ENCODE measurements at regions not wholly inside any gene's neighbourhood (a gene's known extent, or its start where the extent isn't known, plus 50 kb on each side); places are given as distances from the start of the nearest gene placed in this dataset.

DNA sequence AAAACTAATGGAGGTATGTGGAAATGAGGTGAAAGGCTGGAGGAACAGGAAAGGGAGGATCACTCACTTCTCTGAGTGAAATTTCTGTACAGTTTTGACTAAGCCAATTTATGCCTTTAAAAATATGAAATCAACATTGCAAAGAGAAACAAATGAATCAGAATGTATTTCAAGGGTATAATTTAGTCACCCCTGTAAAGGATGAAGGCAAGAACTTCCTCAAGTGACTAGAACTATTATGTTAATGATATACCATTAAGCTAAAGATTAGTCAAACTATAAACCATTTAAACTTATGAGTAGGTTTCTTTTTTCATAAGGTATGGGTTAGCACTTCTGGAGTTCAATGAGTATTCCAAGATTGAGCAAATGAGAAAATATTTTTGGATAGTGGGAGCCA, 184.5 kb upstream of the CHORDC1 start:
- TF ChIP-seq, protein P1, sequence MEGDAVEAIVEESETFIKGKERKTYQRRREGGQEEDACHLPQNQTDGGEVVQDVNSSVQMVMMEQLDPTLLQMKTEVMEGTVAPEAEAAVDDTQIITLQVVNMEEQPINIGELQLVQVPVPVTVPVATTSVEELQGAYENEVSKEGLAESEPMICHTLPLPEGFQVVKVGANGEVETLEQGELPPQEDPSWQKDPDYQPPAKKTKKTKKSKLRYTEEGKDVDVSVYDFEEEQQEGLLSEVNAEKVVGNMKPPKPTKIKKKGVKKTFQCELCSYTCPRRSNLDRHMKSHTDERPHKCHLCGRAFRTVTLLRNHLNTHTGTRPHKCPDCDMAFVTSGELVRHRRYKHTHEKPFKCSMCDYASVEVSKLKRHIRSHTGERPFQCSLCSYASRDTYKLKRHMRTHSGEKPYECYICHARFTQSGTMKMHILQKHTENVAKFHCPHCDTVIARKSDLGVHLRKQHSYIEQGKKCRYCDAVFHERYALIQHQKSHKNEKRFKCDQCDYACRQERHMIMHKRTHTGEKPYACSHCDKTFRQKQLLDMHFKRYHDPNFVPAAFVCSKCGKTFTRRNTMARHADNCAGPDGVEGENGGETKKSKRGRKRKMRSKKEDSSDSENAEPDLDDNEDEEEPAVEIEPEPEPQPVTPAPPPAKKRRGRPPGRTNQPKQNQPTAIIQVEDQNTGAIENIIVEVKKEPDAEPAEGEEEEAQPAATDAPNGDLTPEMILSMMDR (IDR thresholded peaks at IDR 0.05; ENCODE audit: poor library complexity), result no peak
- TF ChIP-seq EZH2 (IDR thresholded peaks at IDR 0.05; ENCODE audit: borderline replicate concordance) (no peak), EZH2phosphoT487 (IDR thresholded peaks at IDR 0.05; ENCODE audit: low read depth, severe bottlenecking, unreplicated experiment) (no peak)

All from hepatocyte (in vitro differentiated cells).